CD4-positive, alpha-beta memory T cell (primary cell): ENCODE measurements at regions not wholly inside any gene's neighbourhood (a gene's known extent, or its start where the extent isn't known, plus 50 kb on each side); places are given as distances from the start of the nearest gene placed in this dataset.

Experiments used
- CTCF ChIA-PET: fragments of 350-600 bp; sonication (Branson Sonifier 250); formaldehyde crosslinking; loops from one replicate; lab custom pipeline; 2021; ENCODE audit warnings: inconsistent platforms; ENCODE audit not compliant: partially characterized antibody; lab: Charles Lee
- POLR2A ChIA-PET: fragments of 350-600 bp; sonication (Branson Sonifier 250); formaldehyde crosslinking; loops from one replicate; lab custom pipeline; 2021; ENCODE audit not compliant: partially characterized antibody; lab: Charles Lee
- DNase-seq, 5 donors: peaks; one replicate each; pipeline versions ENCODE4 v3.0.0 to v3.0.0-alpha.2; 2020 to 2022; ENCODE audit warnings: mixed read lengths in 1 of 5
- H3K27ac ChIP-seq: one replicate; pipeline ENCODE4 v1.7.0; 2013; ENCODE audit warnings: low read depth, low read length
- H3K27me3 ChIP-seq: 2 replicates; pipeline ENCODE4 v1.7.0; 2013; ENCODE audit warnings: mild to moderate bottlenecking, low read length, moderate library complexity; ENCODE audit not compliant: insufficient read depth
- H3K36me3 ChIP-seq: 2 replicates; pipeline ENCODE4 v1.7.0; 2013; ENCODE audit warnings: mild to moderate bottlenecking, low read length, moderate library complexity; ENCODE audit not compliant: insufficient read depth
- H3K4me1 ChIP-seq: 2 replicates; pipeline ENCODE4 v1.7.0; 2013; ENCODE audit warnings: mild to moderate bottlenecking, low read length, moderate library complexity; ENCODE audit not compliant: insufficient read depth
- H3K4me3 ChIP-seq, 2 donors: one replicate each; pipeline ENCODE4 v1.7.0; 2013; ENCODE audit warnings: low read length in 2 of 2, mild to moderate bottlenecking in 1 of 2
- H3K9me3 ChIP-seq, 2 donors: one replicate each; pipeline ENCODE4 v1.7.0; 2013; ENCODE audit warnings: low read length in 2 of 2, control low read depth in 1 of 2; ENCODE audit not compliant: control insufficient read depth in 1 of 2
- H3K27ac Mint-ChIP-seq, 7 donors: one replicate each; pipeline ENCODE4 v1.8.0; 2020 to 2021; ENCODE audit warnings: mixed read lengths in 7 of 7, mild to moderate bottlenecking in 6 of 7, inconsistent platforms in 3 of 7, moderate library complexity in 3 of 7
- H3K27me3 Mint-ChIP-seq, 2 donors: one replicate each; pipeline ENCODE4 v1.8.0; 2020 to 2021; ENCODE audit warnings: mixed read lengths in 2 of 2
- H3K36me3 Mint-ChIP-seq, 2 donors: one replicate each; pipeline ENCODE4 v1.8.0; 2020 to 2021; ENCODE audit warnings: mixed read lengths in 2 of 2, inconsistent platforms in 1 of 2, mild to moderate bottlenecking in 1 of 2
- H3K4me1 Mint-ChIP-seq, 4 donors: one replicate each; pipeline ENCODE4 v1.8.0; 2020 to 2021; ENCODE audit warnings: mixed read lengths in 4 of 4, mild to moderate bottlenecking in 1 of 4
- H3K4me3 Mint-ChIP-seq, 8 donors: one replicate each; pipeline ENCODE4 v1.8.0; 2020 to 2021; ENCODE audit warnings: mixed read lengths in 8 of 8, mild to moderate bottlenecking in 7 of 8, moderate library complexity in 6 of 8, inconsistent platforms in 3 of 8
- H3K9me3 Mint-ChIP-seq, 8 donors: one replicate each; pipeline ENCODE4 v1.8.0; 2020 to 2021; ENCODE audit warnings: mixed read lengths in 8 of 8, mild to moderate bottlenecking in 5 of 8, inconsistent platforms in 3 of 8, moderate library complexity in 1 of 8
- intact Hi-C: fragments of 100-400 bp; cut with micrococcal nuclease; formaldehyde crosslinking; loops from one replicate; pipeline ENCODE4 v1.15.1; 2023

GRCh38 chr11:116061322-116061721 lies 557.1 kb upstream of the CADM1 start:
- Histone ChIP-seq H3K27ac (no peak overlapping the region), H3K4me3 (no peak overlapping the region), H3K4me1 (no peaks in the 10 kb centered on the region), H3K9me3 (no peaks in the 10 kb centered on the region), H3K36me3 (no peaks in the 10 kb centered on the region), H3K27me3 (no peaks in the 10 kb centered on the region)
- peaks cover 0 to 7% (median 0%) of the 10 kb centered on the region in 8 donors for H3K9me3 Mint-ChIP-seq
- H3K4me1 Mint-ChIP-seq, result no peaks in the 10 kb centered on the region
- intact Hi-C loops, result no loop called here
- CTCF ChIA-PET, result interaction anchor here (0.6 kb wide), 1 partner anchor 31 kb away, joined by 3 read pairs; no protein-coding TSS in a partner anchor
- no peak for DNase-seq
- no peak overlapping the region for H3K27ac Mint-ChIP-seq
- H3K4me3 Mint-ChIP-seq, result no peak overlapping the region
- POLR2A ChIA-PET, result no interaction called here
- no peaks in the 10 kb centered on the region for H3K36me3 Mint-ChIP-seq
- H3K27me3 Mint-ChIP-seq, result peaks cover 1 to 5% of the 10 kb centered on the region in 2 donors

- Mint-ChIP-seq H3K27me3 (peaks cover 1 to 5% of the 10 kb centered on the region in 2 donors), H3K4me1 (no peaks in the 10 kb centered on the region), H3K27ac (no peak overlapping the region), H3K9me3 (peaks cover 0 to 6% (median 0%) of the 10 kb centered on the region in 8 donors), H3K4me3 (no peak overlapping the region), H3K36me3 (no peaks in the 10 kb centered on the region)
- no peak for DNase-seq
- intact Hi-C loops, result no loop called here
- no peaks in the 10 kb centered on the region for H3K9me3 ChIP-seq
- H3K27me3 ChIP-seq, result no peaks in the 10 kb centered on the region
- no peaks in the 10 kb centered on the region for H3K4me1 ChIP-seq
- no peak overlapping the region for H3K27ac ChIP-seq
- ChIA-PET POLR2A (no interaction called here), CTCF (no interaction called here)
- no peak overlapping the region for H3K4me3 ChIP-seq
- H3K36me3 ChIP-seq, result no peaks in the 10 kb centered on the region
Measured at GRCh38 chr11:116059919-116060318, 555.7 kb upstream of the CADM1 start.

- no peak for DNase-seq
- H3K36me3 ChIP-seq, result no peaks in the 10 kb centered on the region
- intact Hi-C loops, result no loop called here
- CTCF ChIA-PET, result interaction anchor here (0.6 kb wide), 1 partner anchor 42 kb away, joined by 3 read pairs; no protein-coding TSS in a partner anchor
- Mint-ChIP-seq H3K4me1 (no peaks in the 10 kb centered on the region), H3K36me3 (no peaks in the 10 kb centered on the region), H3K27ac (no peak overlapping the region), H3K4me3 (no peak overlapping the region), H3K9me3 (peaks cover 0 to 3% (median 0%) of the 10 kb centered on the region in 8 donors), H3K27me3 (peaks cover 0 to 1% of the 10 kb centered on the region in 2 donors)
- POLR2A ChIA-PET, result no interaction called here
- H3K4me3 ChIP-seq, result no peak overlapping the region
- no peaks in the 10 kb centered on the region for H3K27me3 ChIP-seq
- no peaks in the 10 kb centered on the region for H3K9me3 ChIP-seq
- H3K27ac ChIP-seq, result no peak overlapping the region
- H3K4me1 ChIP-seq, result no peaks in the 10 kb centered on the region
Measured at GRCh38 chr11:116057000-116057399, 552.8 kb upstream of the CADM1 start.

- no peak for DNase-seq
- Mint-ChIP-seq H3K27ac (no peak overlapping the region), H3K27me3 (peaks cover 0 to 1% of the 10 kb centered on the region in 2 donors), H3K36me3 (no peaks in the 10 kb centered on the region), H3K4me3 (no peak overlapping the region), H3K4me1 (no peaks in the 10 kb centered on the region), H3K9me3 (peaks cover 0 to 4% (median 0%) of the 10 kb centered on the region in 8 donors)
- no peaks in the 10 kb centered on the region for H3K9me3 ChIP-seq
- intact Hi-C loops, result no loop called here
- no peaks in the 10 kb centered on the region for H3K4me1 ChIP-seq
- H3K36me3 ChIP-seq, result no peaks in the 10 kb centered on the region
- ChIA-PET CTCF (no interaction called here), POLR2A (no interaction called here)
- no peaks in the 10 kb centered on the region for H3K27me3 ChIP-seq
- H3K4me3 ChIP-seq, result no peak overlapping the region
- H3K27ac ChIP-seq, result no peak overlapping the region
Measured at GRCh38 chr11:116055064-116055463, 550.8 kb upstream of the CADM1 start.

GRCh38 chr11:116053548-116053919 lies 549.3 kb upstream of the CADM1 start:
- Histone ChIP-seq H3K9me3 (no peaks in the 10 kb centered on the region), H3K27me3 (no peaks in the 10 kb centered on the region), H3K27ac (no peak overlapping the region), H3K36me3 (no peaks in the 10 kb centered on the region), H3K4me3 (no peak overlapping the region), H3K4me1 (no peaks in the 10 kb centered on the region)
- Mint-ChIP-seq H3K27ac (no peak overlapping the region), H3K4me1 (no peaks in the 10 kb centered on the region), H3K9me3 (peaks cover 0 to 4% (median under 1%) of the 10 kb centered on the region in 8 donors), H3K4me3 (no peak overlapping the region), H3K36me3 (no peaks in the 10 kb centered on the region), H3K27me3 (peaks cover 0 to 2% of the 10 kb centered on the region in 2 donors)
- intact Hi-C loops, result no loop called here
- CTCF ChIA-PET, result no interaction called here
- POLR2A ChIA-PET, result no interaction called here
- no peak for DNase-seq

GRCh38 chr11:116052603-116053547 lies 548.7 kb upstream of the CADM1 start:
- Mint-ChIP-seq H3K36me3 (no peaks in the 10 kb centered on the region), H3K9me3 (peaks cover 0 to 4% (median under 1%) of the 10 kb centered on the region in 8 donors), H3K4me3 (no peak overlapping the region), H3K27ac (no peak overlapping the region), H3K27me3 (peaks cover 0 to 2% of the 10 kb centered on the region in 2 donors), H3K4me1 (no peaks in the 10 kb centered on the region)
- Histone ChIP-seq H3K4me3 (no peak overlapping the region), H3K36me3 (no peaks in the 10 kb centered on the region), H3K27ac (no peak overlapping the region), H3K4me1 (no peaks in the 10 kb centered on the region), H3K27me3 (no peaks in the 10 kb centered on the region), H3K9me3 (no peaks in the 10 kb centered on the region)
- ChIA-PET POLR2A (no interaction called here), CTCF (no interaction called here)
- DNase-seq, result no peak
- intact Hi-C loops, result no loop called here

GRCh38 chr11:116051494-116051893 lies 547.3 kb upstream of the CADM1 start:
- DNase-seq, result no peak
- no peaks in the 10 kb centered on the region for H3K4me1 Mint-ChIP-seq
- ChIA-PET CTCF (no interaction called here), POLR2A (no interaction called here)
- Histone ChIP-seq H3K4me1 (no peaks in the 10 kb centered on the region), H3K27me3 (no peaks in the 10 kb centered on the region), H3K9me3 (no peaks in the 10 kb centered on the region), H3K27ac (no peak overlapping the region), H3K36me3 (no peaks in the 10 kb centered on the region), H3K4me3 (no peak overlapping the region)
- H3K27ac Mint-ChIP-seq, result no peak overlapping the region
- intact Hi-C loops, result no loop called here
- H3K4me3 Mint-ChIP-seq, result no peak overlapping the region
- H3K27me3 Mint-ChIP-seq, result peaks cover 0 to 2% of the 10 kb centered on the region in 2 donors
- H3K9me3 Mint-ChIP-seq, result peaks cover 0 to 4% (median under 1%) of the 10 kb centered on the region in 8 donors
- no peaks in the 10 kb centered on the region for H3K36me3 Mint-ChIP-seq
